Hepatocyte (in vitro differentiated cells): ENCODE measurements at regions not wholly inside any gene's neighbourhood (a gene's known extent, or its start where the extent isn't known, plus 50 kb on each side); places are given as distances from the start of the nearest gene placed in this dataset.

Experiments used
- DNase-seq: peaks from one replicate; pipeline ENCODE4 v3.0.0-alpha.2; 2016; ENCODE audit warnings: low spot score
- H2AFZ ChIP-seq: fragments of 200-600 bp; sonication (generic); 2 replicates; pipeline ENCODE4 v1.6.0; 2016; ENCODE audit warnings: antibody characterized with exemption, mild to moderate bottlenecking
- H3K27ac ChIP-seq: fragments of 200-600 bp; sonication (generic); 2 replicates; pipeline ENCODE4 v1.5.1; 2016; ENCODE audit warnings: mild to moderate bottlenecking
- H3K27me3 ChIP-seq: fragments of 200-600 bp; sonication (generic); 2 replicates; pipeline ENCODE4 v1.6.1; 2016
- H3K36me3 ChIP-seq: fragments of 200-600 bp; sonication (generic); replicated peaks from 2 replicates; pipeline ENCODE4 v1.5.1; 2016; ENCODE audit warnings: low read depth; ENCODE audit not compliant: insufficient read depth
- H3K4me1 ChIP-seq: fragments of 200-600 bp; sonication (generic); 2 replicates; pipeline ENCODE4 v1.5.1; 2016; ENCODE audit warnings: mild to moderate bottlenecking, moderate library complexity; ENCODE audit not compliant: insufficient read depth
- H3K4me2 ChIP-seq: fragments of 200-600 bp; sonication (generic); 2 replicates; pipeline ENCODE4 v1.6.0; 2016
- H3K4me3 ChIP-seq: fragments of 200-600 bp; sonication (generic); 2 replicates; pipeline ENCODE4 v1.5.1; 2016; ENCODE audit warnings: mild to moderate bottlenecking
- H3K79me2 ChIP-seq: fragments of 200-600 bp; sonication (generic); 2 replicates; pipeline ENCODE4 v1.6.0; 2017; ENCODE audit warnings: mild to moderate bottlenecking
- H3K9me2 ChIP-seq: fragments of 200-600 bp; sonication (generic); replicated peaks from 2 replicates; pipeline ENCODE4 v1.6.0; 2017; ENCODE audit warnings: mild to moderate bottlenecking; ENCODE audit not compliant: insufficient read depth
- H3K9me3 ChIP-seq: fragments of 200-600 bp; sonication (generic); 2 replicates; pipeline ENCODE4 v1.5.1; 2016; ENCODE audit warnings: low read depth, mild to moderate bottlenecking
- H4K20me1 ChIP-seq: fragments of 200-600 bp; sonication (generic); 2 replicates; pipeline ENCODE4 v1.6.0; 2016; ENCODE audit warnings: mild to moderate bottlenecking; ENCODE audit not compliant: insufficient read depth, poor library complexity, severe bottlenecking
- CTCF ChIP-seq: fragments of 200-600 bp; sonication (generic); IDR thresholded peaks from 2 replicates; pipeline ENCODE4 v1.5.1; 2016; ENCODE audit warnings: antibody characterized with exemption, mild to moderate bottlenecking; ENCODE audit not compliant: poor library complexity
- EZH2 ChIP-seq: fragments of 200-600 bp; sonication (generic); IDR thresholded peaks from 2 replicates; pipeline ENCODE4 v1.6.1; 2016; ENCODE audit warnings: antibody characterized with exemption, mild to moderate bottlenecking, borderline replicate concordance
- EZH2phosphoT487 ChIP-seq: fragments of 200-600 bp; sonication (generic); IDR thresholded peaks from one replicate; pipeline ENCODE4 v1.6.1; 2018; ENCODE audit warnings: antibody characterized with exemption, mild to moderate bottlenecking, low read depth, moderate library complexity; ENCODE audit not compliant: unreplicated experiment, severe bottlenecking
- WGBS: methylation state at CpG from one replicate; pipeline ENCODE4 v1.1.6; 2016; ENCODE audit warnings: low lambda C conversion rate; ENCODE audit errors: missing lambda C conversion rate; 5-methylcytosine and 5-hydroxymethylcytosine counted together

GRCh38 chr2:9758741-9759140 is 84.5 kb upstream of the TAF1B start:
- Histone ChIP-seq H3K36me3 (no peaks in the 10 kb centered on the region), H3K27me3 (peaks cover 32% of the 10 kb centered on the region)
- 64% methylated on average over 5 of the region's 5 CpGs for WGBS

GRCh38 chr2:9760069-9760901 is 83.0 kb upstream of the TAF1B start:
- H3K4me3 ChIP-seq: no peak overlapping the region
- H3K27ac ChIP-seq: no peak overlapping the region
- no peak overlapping the region for H3K4me2 ChIP-seq
- 86% methylated on average over 4 of the region's 4 CpGs for WGBS
- H3K9me2 ChIP-seq: no peaks in the 10 kb centered on the region
- DNase-seq: no peak
- H3K4me1 ChIP-seq: peaks cover 26% of the 10 kb centered on the region
- no peak overlapping the region for H2AFZ ChIP-seq
- H3K27me3 ChIP-seq: peaks cover 27% of the 10 kb centered on the region
- no peaks in the 10 kb centered on the region for H3K79me2 ChIP-seq
- no peak for TF ChIP-seq CTCF
- TF ChIP-seq EZH2: no peak
- no peak for TF ChIP-seq EZH2phosphoT487
- no peaks in the 10 kb centered on the region for H3K9me3 ChIP-seq
- no peaks in the 10 kb centered on the region for H4K20me1 ChIP-seq
- no peaks in the 10 kb centered on the region for H3K36me3 ChIP-seq

More at GRCh38 chr2:9758741-9759140, 84.5 kb upstream of the TAF1B start:
- Histone ChIP-seq H3K9me2 (no peaks in the 10 kb centered on the region), H3K4me3 (no peak overlapping the region), H3K9me3 (no peaks in the 10 kb centered on the region), H3K4me1 (peaks cover 13% of the 10 kb centered on the region), H3K27ac (no peak overlapping the region), H2AFZ (no peak overlapping the region), H3K4me2 (no peak overlapping the region), H4K20me1 (no peaks in the 10 kb centered on the region), H3K79me2 (no peaks in the 10 kb centered on the region)
- no peak for TF ChIP-seq CTCF
- no peak for TF ChIP-seq EZH2
- no peak for TF ChIP-seq EZH2phosphoT487
- no peak for DNase-seq

GRCh38 chr2:9760902-9761228 is 82.4 kb upstream of the TAF1B start:
- H3K4me2 ChIP-seq: no peak overlapping the region
- TF ChIP-seq CTCF (no peak), EZH2phosphoT487 (no peak), EZH2 (no peak)
- H3K9me2 ChIP-seq: no peaks in the 10 kb centered on the region
- no peak for DNase-seq
- H3K79me2 ChIP-seq: no peaks in the 10 kb centered on the region
- H3K9me3 ChIP-seq: no peaks in the 10 kb centered on the region
- peaks cover 27% of the 10 kb centered on the region for H3K27me3 ChIP-seq
- H2AFZ ChIP-seq: no peak overlapping the region
- H3K27ac ChIP-seq: no peak overlapping the region
- no peak overlapping the region for H3K4me3 ChIP-seq
- 94% methylated on average over 7 of the region's 7 CpGs for WGBS
- H3K36me3 ChIP-seq: no peaks in the 10 kb centered on the region
- peaks cover 30% of the 10 kb centered on the region for H3K4me1 ChIP-seq
- no peaks in the 10 kb centered on the region for H4K20me1 ChIP-seq
